Ovary (tissue), 3 donors: ENCODE measurements at regions not wholly inside any gene's neighbourhood (a gene's known extent, or its start where the extent isn't known, plus 50 kb on each side); places are given as distances from the start of the nearest gene placed in this dataset.

ENCODE experiments used
- CTCF ChIP-seq, 3 donors: fragments of 450-650 bp in 2 of 3; fragments of 200-600 bp in 1 of 3; IDR thresholded peaks; one replicate each; pipeline versions ENCODE4 v1.5.1 to v1.8.0; 2016 to 2022; ENCODE audit warnings: antibody characterized with exemption in 3 of 3, mild to moderate bottlenecking in 1 of 3
- POLR2A ChIP-seq: fragments of 450-650 bp; IDR thresholded peaks from one replicate; pipeline ENCODE4 v1.6.1; 2017; ENCODE audit warnings: antibody characterized with exemption, mild to moderate bottlenecking, moderate library complexity
- donor health status: DM: no; HTN: no; CAD: no.

GRCh38 chr3:144054766-144055165, 83.1 kb downstream of the DIPK2A start:
- TF ChIP-seq CTCF (IDR thresholded peaks at IDR 0.05) (no peak), POLR2A (no peak)
